HepG2 (cell line): ENCODE measurements at regions not wholly inside any gene's neighbourhood (a gene's known extent, or its start where the extent isn't known, plus 50 kb on each side); places are given as distances from the start of the nearest gene placed in this dataset.

Experiments
- ATAC-seq: fragments of 200-7000 bp; cut with Tn5 transposase; 3 replicates; pipeline ENCODE4 v1.9.1; 2020; ENCODE audit warnings: mild to moderate bottlenecking, moderate library complexity
- BruUV-seq: library from RNA; stranded (reverse); fragments of 400-500 nt; replicated peaks from 2 replicates; lab custom pipeline; 2021; lab: Mats Ljungman, UMichigan
- CTCF ChIA-PET: fragments of 300-600 bp; formaldehyde crosslinking; extraction: SDS; loops from one replicate; lab custom pipeline; 2021; ENCODE audit warnings: low total read pairs, inconsistent platforms, low intra/inter-chr PET ratio; lab: Yijun Ruan, JAX
- POLR2A ChIA-PET: fragments of 350-600 bp; sonication (Branson Sonifier 250); formaldehyde crosslinking; loops from one replicate; lab custom pipeline; 2020; ENCODE audit warnings: antibody characterized with exemption, inconsistent platforms; lab: Yijun Ruan, JAX
- DNase-seq: peaks from one replicate; pipeline ENCODE4 v3.0.0-alpha.2; 2015; ENCODE audit warnings: low spot score
- FAIRE-seq: peaks from 3 replicates; lab custom pipeline; 2011; peaks lifted over from hg19 to GRCh38; lab: Jason Lieb, UNC
- H2AFZ ChIP-seq: one replicate; pipeline ENCODE4 v1.6.1; 2011; ENCODE audit warnings: low read length, inconsistent platforms
- H3K27ac ChIP-seq: fragments of 300-600 bp; 3 replicates; pipeline ENCODE4 v1.8.0; 2011; ENCODE audit warnings: mixed run types, mild to moderate bottlenecking, mixed read lengths, low read length, inconsistent platforms; ENCODE audit not compliant: insufficient read depth; ENCODE audit errors: extremely low read length
- H3K27me3 ChIP-seq, 2 experiments: fragments of 200-600 bp in 1 of 2; 2 replicates in 1 of 2; 3 replicates in 1 of 2; pipeline versions ENCODE4 v1.6.0 to v1.8.0; 2011; ENCODE audit warnings: low read length in 2 of 2, mild to moderate bottlenecking in 2 of 2, moderate library complexity in 2 of 2, inconsistent platforms in 1 of 2; ENCODE audit not compliant: insufficient read depth in 2 of 2, control insufficient read depth in 1 of 2
- H3K36me3 ChIP-seq, 2 experiments: fragments of 200-600 bp in 1 of 2; replicated peaks in 1 of 2; 2 replicates in 1 of 2; 3 replicates in 1 of 2; pipeline versions ENCODE4 v1.5.1 to v1.8.0; 2011; ENCODE audit warnings: low read length in 2 of 2, inconsistent platforms in 1 of 2; ENCODE audit not compliant: insufficient read depth in 2 of 2, control insufficient read depth in 1 of 2
- H3K4me1 ChIP-seq: 2 replicates; pipeline ENCODE4 v1.5.1; 2012; ENCODE audit warnings: low read length, inconsistent platforms; ENCODE audit not compliant: insufficient read depth
- H3K4me2 ChIP-seq: 2 replicates; pipeline ENCODE4 v1.6.0; 2011; ENCODE audit warnings: low read depth, low read length, inconsistent platforms
- H3K4me3 ChIP-seq, 3 experiments: fragments of 200-600 bp in 1 of 3; sonication (generic), shearing (Covaris generic) in 1 of 3; replicated peaks in 1 of 3; 2 replicates each; pipeline ENCODE4 v1.5.1; 2011 to 2016; ENCODE audit warnings: low read length in 3 of 3, inconsistent platforms in 2 of 3, low read depth in 2 of 3, mild to moderate bottlenecking in 2 of 3, control low read depth in 1 of 3, mixed read lengths in 1 of 3; ENCODE audit not compliant: insufficient read depth in 1 of 3
- H3K79me2 ChIP-seq: one replicate; pipeline ENCODE4 v1.6.1; 2011; ENCODE audit warnings: low read length, inconsistent platforms; ENCODE audit not compliant: insufficient read depth
- H3K9ac ChIP-seq: 2 replicates; pipeline ENCODE4 v1.6.0; 2011; ENCODE audit warnings: mild to moderate bottlenecking, low read depth, low read length, inconsistent platforms; ENCODE audit not compliant: insufficient read depth
- H3K9me3 ChIP-seq: 2 replicates; pipeline ENCODE4 v1.5.1; 2012; ENCODE audit warnings: mild to moderate bottlenecking, low read length
- H4K20me1 ChIP-seq: 2 replicates; pipeline ENCODE4 v1.6.0; 2011; ENCODE audit warnings: inconsistent platforms, mild to moderate bottlenecking, low read length, moderate library complexity; ENCODE audit not compliant: insufficient read depth
- ATRX ChIP-seq: sonication (generic); formaldehyde crosslinking; IDR thresholded peaks from 2 replicates; pipeline ENCODE4 v1.4.0; 2020; ENCODE audit warnings: missing genetic modification reagents, borderline replicate concordance
- GABPB1 ChIP-seq: IDR thresholded peaks from 2 replicates; pipeline ENCODE4 v1.6.1; 2016; ENCODE audit warnings: mild to moderate bottlenecking, missing genetic modification reagents, moderate library complexity, missing compliant biosample characterization
- IKZF1 ChIP-seq: fragments of 450-650 bp; IDR thresholded peaks from 2 replicates; pipeline ENCODE4 v1.7.1; 2016
- IRF2 ChIP-seq: IDR thresholded peaks from 2 replicates; pipeline ENCODE4 v1.6.1; 2018; ENCODE audit warnings: missing genetic modification reagents, missing compliant biosample characterization
- KDM5A ChIP-seq: fragments of 200-600 bp; sonication (generic); IDR thresholded peaks from 2 replicates; pipeline ENCODE4 v1.7.0; 2018; ENCODE audit warnings: antibody characterized with exemption, mild to moderate bottlenecking, low read length, borderline replicate concordance
- MAFK ChIP-seq, 2 experiments: IDR thresholded peaks in 1 of 2; conservative IDR thresholded peaks in 1 of 2; 2 replicates each; pipeline ENCODE4 v1.6.1; 2011; ENCODE audit warnings: improper control_type of control experiment in 2 of 2, low read length in 2 of 2
- NFKBIZ ChIP-seq: IDR thresholded peaks from 2 replicates; pipeline ENCODE4 v1.6.1; 2018; ENCODE audit warnings: missing genetic modification reagents, missing compliant biosample characterization
- NR2F2 ChIP-seq: IDR thresholded peaks from 2 replicates; pipeline ENCODE4 v1.6.1; 2012; ENCODE audit warnings: low read depth, inconsistent platforms, borderline replicate concordance
- REL ChIP-seq: sonication (generic); formaldehyde crosslinking; conservative IDR thresholded peaks from 2 replicates; pipeline ENCODE4 v1.8.0; 2022; ENCODE audit warnings: mild to moderate bottlenecking, missing genetic modification reagents, moderate library complexity
- SP1 ChIP-seq, 2 experiments: fragments of 450-650 bp in 1 of 2; sonication (generic) in 1 of 2; formaldehyde crosslinking in 1 of 2; IDR thresholded peaks; 2 replicates each; pipeline versions ENCODE4 v1.4.0 to v1.6.1; 2016 to 2020; ENCODE audit warnings: missing genetic modification reagents in 1 of 2
- ZNF225 ChIP-seq: sonication (generic); formaldehyde crosslinking; IDR thresholded peaks from 2 replicates; pipeline ENCODE4 v1.4.0; 2020; ENCODE audit warnings: mild to moderate bottlenecking, missing genetic modification reagents
- ZNF33B ChIP-seq: sonication (generic); formaldehyde crosslinking; IDR thresholded peaks from 2 replicates; pipeline ENCODE4 v1.5.1; 2020; ENCODE audit warnings: mild to moderate bottlenecking, missing genetic modification reagents
- WGBS: methylation state at CpG from one replicate; pipeline ENCODE4 v1.1.6; 2017; ENCODE audit warnings: low lambda C conversion rate; 5-methylcytosine and 5-hydroxymethylcytosine counted together
- in situ Hi-C: cut with HindIII; loops from 2 replicates; pipeline ENCODE4 v1.10.0; 2017; ENCODE audit warnings: low pct_unique_long_range_greater_than_20kb; ENCODE audit not compliant: extremely low pct_ligation_motif_present
- intact Hi-C: fragments of 100-400 bp; cut with micrococcal nuclease; formaldehyde crosslinking; loops from one replicate; pipeline ENCODE4 v1.10.0; 2022; ENCODE audit not compliant: unreplicated experiment
- TF ChIP-seq, protein P1 (sequence below): sonication (generic); formaldehyde crosslinking; IDR thresholded peaks from 2 replicates; pipeline ENCODE4 v1.4.0; 2020; ENCODE audit warnings: mild to moderate bottlenecking, missing genetic modification reagents, borderline replicate concordance
- TF ChIP-seq, protein P2 (sequence below): sonication (generic); formaldehyde crosslinking; IDR thresholded peaks from 2 replicates; pipeline ENCODE4 v1.4.0; 2020; ENCODE audit warnings: mild to moderate bottlenecking, missing genetic modification reagents
- TF ChIP-seq, protein P3 (sequence below): sonication (generic); formaldehyde crosslinking; IDR thresholded peaks from 2 replicates; pipeline ENCODE4 v1.8.0; 2022; ENCODE audit warnings: low read depth, missing genetic modification reagents

DNA sequence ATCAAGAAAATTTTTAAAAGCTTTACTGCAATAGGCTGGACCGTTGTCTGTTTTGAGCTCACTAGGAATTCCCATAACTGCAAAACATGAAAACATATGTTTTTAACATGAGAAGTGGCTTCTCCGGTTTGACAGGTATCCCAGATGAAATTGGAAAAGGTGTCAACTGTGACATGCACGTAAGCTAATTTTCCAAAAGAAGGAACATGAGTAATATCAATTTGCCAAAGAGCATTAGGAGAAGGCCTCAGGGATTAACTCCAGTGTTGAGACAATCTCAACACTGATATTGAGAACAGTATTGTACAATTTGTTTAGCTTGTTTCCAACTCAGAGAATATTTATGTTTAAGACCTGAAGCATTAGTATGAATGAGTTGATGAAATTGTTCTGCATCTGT lies 215.5 kb upstream of the KCNN2 start:
- FAIRE-seq (no peak), ATAC-seq (no peak), DNase-seq (no peak)
- ChIA-PET CTCF (no interaction called here), POLR2A (no interaction called here)
- H3K27ac ChIP-seq, result no peak overlapping the region
- H3K4me1 ChIP-seq, result no peaks in the 10 kb centered on the region
- no peaks in the 10 kb centered on the region for H3K79me2 ChIP-seq
- in situ Hi-C loops, result no loop called here
- no peak overlapping the region for H3K4me2 ChIP-seq
- peaks cover 15% of the 10 kb centered on the region; the same call in 1 of the 2 replicates for H3K9me3 ChIP-seq
- no peaks in the 10 kb centered on the region for H3K36me3 ChIP-seq
- H4K20me1 ChIP-seq, result no peaks in the 10 kb centered on the region
- intact Hi-C loops, result no loop called here
- 0% methylated on average over 3 of the region's 3 CpGs for WGBS
- no peak overlapping the region for H2AFZ ChIP-seq
- no peak overlapping the region for H3K9ac ChIP-seq
- no peak overlapping the region for H3K4me3 ChIP-seq
- no peaks in the 10 kb centered on the region for H3K27me3 ChIP-seq
- TF ChIP-seq MAFK (conservative IDR thresholded peaks at IDR 0.05 in 1 of 2, IDR thresholded peaks at IDR 0.05 in 1 of 2; ENCODE audit: low read length in 2 of 2), result no peak
- TF ChIP-seq, protein P1, sequence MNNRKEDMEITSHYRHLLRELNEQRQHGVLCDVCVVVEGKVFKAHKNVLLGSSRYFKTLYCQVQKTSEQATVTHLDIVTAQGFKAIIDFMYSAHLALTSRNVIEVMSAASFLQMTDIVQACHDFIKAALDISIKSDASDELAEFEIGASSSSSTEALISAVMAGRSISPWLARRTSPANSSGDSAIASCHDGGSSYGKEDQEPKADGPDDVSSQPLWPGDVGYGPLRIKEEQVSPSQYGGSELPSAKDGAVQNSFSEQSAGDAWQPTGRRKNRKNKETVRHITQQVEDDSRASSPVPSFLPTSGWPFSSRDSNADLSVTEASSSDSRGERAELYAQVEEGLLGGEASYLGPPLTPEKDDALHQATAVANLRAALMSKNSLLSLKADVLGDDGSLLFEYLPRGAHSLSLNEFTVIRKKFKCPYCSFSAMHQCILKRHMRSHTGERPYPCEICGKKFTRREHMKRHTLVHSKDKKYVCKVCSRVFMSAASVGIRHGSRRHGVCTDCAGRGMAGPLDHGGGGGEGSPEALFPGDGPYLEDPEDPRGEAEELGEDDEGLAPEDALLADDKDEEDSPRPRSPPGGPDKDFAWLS, result no peak
- TF ChIP-seq, all 625 proteins: peak for 0
- BruUV-seq, result no TSS peak

DNA sequence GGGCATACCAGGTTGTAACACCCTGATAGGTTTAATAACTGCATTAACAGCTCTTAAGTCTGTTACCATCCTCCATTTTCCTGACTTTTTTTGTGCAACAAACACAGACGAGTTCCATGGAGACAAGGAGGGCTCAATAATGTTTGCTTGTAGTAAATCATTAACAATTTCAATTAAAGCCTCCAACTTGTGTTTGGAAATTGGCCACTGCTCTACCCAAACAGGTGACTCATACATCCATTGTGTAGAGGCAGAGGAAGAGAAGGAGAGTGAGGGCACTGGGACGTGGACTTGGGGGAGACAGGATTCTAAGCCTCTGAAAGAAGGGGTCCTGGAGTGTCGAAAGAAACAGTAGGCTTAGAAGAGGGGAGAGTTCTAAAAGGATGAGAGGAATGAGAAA lies 213.6 kb upstream of the KCNN2 start:
- BruUV-seq, result no TSS peak
- no peaks in the 10 kb centered on the region for H4K20me1 ChIP-seq
- WGBS, result 0% methylated on average over 3 of the region's 3 CpGs
- no peak overlapping the region for H3K27ac ChIP-seq
- in situ Hi-C loops, result no loop called here
- no peak overlapping the region for H2AFZ ChIP-seq
- POLR2A ChIA-PET, result no interaction called here
- FAIRE-seq (no peak), DNase-seq (peak; percentile 50), ATAC-seq (peak; percentile 44; the same call in 2 of the 3 replicates)
- CTCF ChIA-PET, result no interaction called here
- H3K4me1 ChIP-seq, result no peaks in the 10 kb centered on the region
- intact Hi-C loops, result no loop called here
- H3K36me3 ChIP-seq, result no peaks in the 10 kb centered on the region
- no peak overlapping the region for H3K9ac ChIP-seq
- no peak overlapping the region; the same call in 1 of the 2 replicates for H3K4me2 ChIP-seq
- H3K79me2 ChIP-seq, result no peaks in the 10 kb centered on the region
- no peak overlapping the region for H3K4me3 ChIP-seq
- H3K27me3 ChIP-seq, result no peaks in the 10 kb centered on the region
- H3K9me3 ChIP-seq, result peaks cover 31% of the 10 kb centered on the region
- TF ChIP-seq ZNF33B (no peak), ZNF225 (CRISPR knock-in tag) (no peak), KDM5A (no peak), SP1 (IDR thresholded peaks at IDR 0.05) (no peak), SP1 (CRISPR knock-in tag; IDR thresholded peaks at IDR 0.05) (no peak), ATRX (CRISPR knock-in tag) (no peak), NR2F2 (no peak), IKZF1 (no peak), REL (CRISPR knock-in tag) (no peak), GABPB1 (CRISPR knock-in tag) (no peak), NFKBIZ (CRISPR knock-in tag) (no peak), IRF2 (no peak)
- TF ChIP-seq, protein P2, sequence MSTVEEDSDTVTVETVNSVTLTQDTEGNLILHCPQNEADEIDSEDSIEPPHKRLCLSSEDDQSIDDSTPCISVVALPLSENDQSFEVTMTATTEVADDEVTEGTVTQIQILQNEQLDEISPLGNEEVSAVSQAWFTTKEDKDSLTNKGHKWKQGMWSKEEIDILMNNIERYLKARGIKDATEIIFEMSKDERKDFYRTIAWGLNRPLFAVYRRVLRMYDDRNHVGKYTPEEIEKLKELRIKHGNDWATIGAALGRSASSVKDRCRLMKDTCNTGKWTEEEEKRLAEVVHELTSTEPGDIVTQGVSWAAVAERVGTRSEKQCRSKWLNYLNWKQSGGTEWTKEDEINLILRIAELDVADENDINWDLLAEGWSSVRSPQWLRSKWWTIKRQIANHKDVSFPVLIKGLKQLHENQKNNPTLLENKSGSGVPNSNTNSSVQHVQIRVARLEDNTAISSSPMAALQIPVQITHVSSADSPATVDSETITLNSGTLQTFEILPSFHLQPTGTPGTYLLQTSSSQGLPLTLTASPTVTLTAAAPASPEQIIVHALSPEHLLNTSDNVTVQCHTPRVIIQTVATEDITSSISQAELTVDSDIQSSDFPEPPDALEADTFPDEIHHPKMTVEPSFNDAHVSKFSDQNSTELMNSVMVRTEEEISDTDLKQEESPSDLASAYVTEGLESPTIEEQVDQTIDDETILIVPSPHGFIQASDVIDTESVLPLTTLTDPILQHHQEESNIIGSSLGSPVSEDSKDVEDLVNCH (CRISPR knock-in tag), result no peak
- TF ChIP-seq, protein P3, sequence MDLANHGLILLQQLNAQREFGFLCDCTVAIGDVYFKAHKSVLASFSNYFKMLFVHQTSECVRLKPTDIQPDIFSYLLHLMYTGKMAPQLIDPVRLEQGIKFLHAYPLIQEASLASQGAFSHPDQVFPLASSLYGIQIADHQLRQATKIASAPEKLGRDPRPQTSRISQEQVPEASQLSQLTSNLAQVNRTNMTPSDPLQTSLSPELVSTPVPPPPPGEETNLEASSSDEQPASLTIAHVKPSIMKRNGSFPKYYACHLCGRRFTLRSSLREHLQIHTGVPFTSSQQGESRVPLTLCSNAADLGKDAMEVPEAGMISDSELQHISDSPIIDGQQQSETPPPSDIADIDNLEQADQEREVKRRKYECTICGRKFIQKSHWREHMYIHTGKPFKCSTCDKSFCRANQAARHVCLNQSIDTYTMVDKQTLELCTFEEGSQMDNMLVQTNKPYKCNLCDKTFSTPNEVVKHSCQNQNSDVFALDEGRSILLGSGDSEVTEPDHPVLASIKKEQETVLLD (CRISPR knock-in tag), result no peak
